Kasumi-1 (cell line): ENCODE measurements at regions not wholly inside any gene's neighbourhood (a gene's known extent, or its start where the extent isn't known, plus 50 kb on each side); places are given as distances from the start of the nearest gene placed in this dataset.
A peak's percentile ranks its signal among the peaks of the same experiment; 100 is the strongest.
"Not testable (repeated sequence)": the region's sequence is repeated elsewhere in the genome, so short reads cannot be mapped to it uniquely, and the experiment has no call there.

Experiments
- DNase-seq, 2 experiments: peaks; one replicate each; lab custom pipeline; 2025; lab: John Stamatoyannopoulos, UW

- not testable (repeated sequence) for DNase-seq
Measured at GRCh38 chr5:51165621-51166020, 217.6 kb upstream of the ISL1 start.

- no peak for DNase-seq
Measured at GRCh38 chr5:51172903-51173626, 210.2 kb upstream of the ISL1 start.

DNA sequence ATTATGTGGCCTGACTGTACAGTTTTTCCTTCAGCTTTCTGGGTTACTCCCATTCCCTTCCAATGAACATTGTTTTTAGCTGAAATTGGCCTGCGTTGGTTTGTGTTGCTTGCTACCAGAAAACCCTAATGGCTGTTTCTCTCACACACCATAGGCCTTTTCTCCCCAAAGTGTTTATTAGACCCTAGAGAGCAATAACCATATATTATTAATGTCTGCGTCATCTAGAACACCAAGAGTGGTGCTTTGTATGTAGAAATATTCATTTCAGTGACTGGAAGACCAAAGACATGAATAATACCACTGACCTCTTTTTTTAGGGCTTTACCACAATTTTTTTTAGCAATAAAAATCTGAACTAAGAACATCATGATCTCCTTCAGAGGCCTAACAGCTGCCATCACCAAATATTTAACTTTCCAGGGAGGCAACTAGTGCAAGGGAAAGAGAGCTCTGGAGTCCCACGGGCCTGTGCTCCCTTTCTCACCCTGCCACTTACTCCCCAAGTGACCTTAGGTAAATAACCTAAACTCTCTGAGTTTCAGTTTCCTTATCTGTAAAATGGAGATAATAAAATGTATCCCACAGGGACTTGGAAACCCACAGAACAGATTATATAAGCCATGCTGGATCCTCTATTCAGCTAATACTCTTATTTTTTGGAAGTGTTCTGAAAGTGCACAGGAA is 201.9 kb upstream of the ISL1 start:
- DNase-seq, result no peak

- no peak for DNase-seq
Measured at GRCh38 chr5:51185850-51186329, 197.4 kb upstream of the ISL1 start.

DNA sequence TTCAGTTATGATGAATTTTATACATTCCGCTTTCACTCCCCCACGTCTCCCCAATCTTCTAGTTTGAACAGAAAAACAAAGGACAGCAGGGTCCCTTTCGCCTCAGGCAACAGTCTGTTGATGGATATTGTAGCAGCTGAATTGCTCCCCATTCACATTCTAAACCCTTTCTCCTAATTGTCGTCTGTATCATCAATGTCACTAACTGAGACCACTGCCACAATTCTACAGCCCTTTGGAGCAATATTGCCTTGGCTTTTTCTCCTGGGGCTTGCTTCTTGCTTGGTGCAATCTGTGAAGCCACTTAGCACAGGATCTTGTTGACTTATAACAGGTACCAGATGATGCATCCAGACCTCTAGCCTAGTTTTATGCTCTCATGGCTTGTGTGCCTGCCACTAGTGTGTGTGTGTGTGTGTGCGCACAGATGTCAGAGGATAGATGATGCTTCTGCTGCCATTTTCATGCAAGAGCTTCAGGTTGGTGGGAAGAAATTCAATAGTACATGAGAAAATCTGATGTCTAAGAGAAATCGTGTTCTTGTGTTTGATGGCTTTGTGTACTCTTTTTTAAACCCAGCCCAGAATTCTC is 195.2 kb upstream of the ISL1 start:
- no peak for DNase-seq

DNA sequence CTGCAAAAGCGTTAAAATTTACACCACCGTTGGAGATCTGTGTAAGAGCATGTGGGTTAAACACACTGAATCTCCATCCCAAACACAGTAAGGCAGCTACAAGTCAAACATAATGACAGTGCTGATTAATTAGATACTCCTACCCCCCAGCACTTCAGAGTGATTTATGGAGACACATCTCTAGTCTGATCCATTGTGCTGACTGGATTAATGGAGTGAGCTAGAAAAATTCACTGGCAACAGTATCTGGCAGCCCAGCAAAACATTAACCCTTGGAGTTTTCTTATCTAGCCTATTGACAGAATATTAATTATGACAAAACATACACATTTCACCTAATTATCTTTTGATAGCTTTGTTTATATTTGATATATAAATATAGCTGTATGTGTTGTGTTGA is 188.6 kb upstream of the ISL1 start:
- no peak for DNase-seq

DNA sequence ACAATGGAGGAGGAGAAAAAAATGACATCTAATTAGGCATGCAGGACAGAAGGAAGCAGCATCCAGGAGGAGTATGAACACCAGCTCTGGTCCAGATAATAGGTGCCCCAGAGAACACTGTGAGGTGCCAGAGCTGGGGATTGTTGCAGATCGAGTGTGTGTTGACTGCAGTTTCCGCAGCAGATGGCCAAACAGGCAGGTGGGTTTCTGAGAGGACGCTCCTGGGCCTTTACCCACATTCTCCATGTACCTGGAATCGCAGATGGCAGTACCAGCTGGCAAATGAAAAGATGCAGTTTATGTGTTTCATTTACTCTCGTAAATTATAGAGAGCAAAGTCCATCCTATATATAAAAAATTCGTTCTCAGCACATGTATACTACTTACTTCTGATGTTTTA is 182.2 kb upstream of the ISL1 start:
- DNase-seq, result no peak

DNA sequence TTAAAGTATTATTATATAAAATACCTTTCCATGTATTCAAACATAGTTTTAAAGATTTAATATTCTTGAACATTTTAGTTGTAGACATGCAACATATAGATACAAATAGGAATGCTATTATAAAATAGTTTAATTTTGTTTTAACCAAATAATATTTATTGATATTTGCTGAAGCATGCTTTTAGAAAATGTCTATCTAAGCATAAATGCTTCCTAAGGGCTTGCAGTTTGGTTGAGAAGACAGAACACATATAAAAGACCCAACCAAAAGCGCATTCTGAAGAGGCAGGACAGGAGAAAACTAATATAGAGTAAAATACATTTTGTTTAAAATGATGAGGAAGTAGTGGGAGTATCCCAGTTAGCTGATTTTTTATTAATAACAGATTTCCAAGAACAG is 181.5 kb upstream of the ISL1 start:
- DNase-seq, result no peak

DNA sequence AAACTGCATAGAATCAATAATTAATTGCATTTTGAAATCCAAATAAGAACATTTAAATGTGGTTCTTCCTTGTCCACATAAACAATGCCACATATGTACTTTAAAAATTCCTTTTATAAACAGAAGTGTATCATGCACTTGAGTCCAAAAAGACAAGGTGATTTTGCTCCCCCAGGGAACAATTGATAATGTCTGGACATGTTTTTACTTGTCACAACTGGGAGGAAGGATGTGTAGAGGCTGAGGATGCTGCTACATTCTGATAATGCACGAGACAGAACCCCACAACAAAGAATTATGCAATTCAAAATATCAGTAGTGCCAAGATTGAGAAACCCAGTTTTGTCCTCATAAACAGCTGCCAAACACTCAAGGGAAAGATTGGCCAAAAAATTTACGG is 181.1 kb upstream of the ISL1 start:
- no peak for DNase-seq

GRCh38 chr5:51203598-51203997 is 179.7 kb upstream of the ISL1 start:
- DNase-seq, result no peak

DNA sequence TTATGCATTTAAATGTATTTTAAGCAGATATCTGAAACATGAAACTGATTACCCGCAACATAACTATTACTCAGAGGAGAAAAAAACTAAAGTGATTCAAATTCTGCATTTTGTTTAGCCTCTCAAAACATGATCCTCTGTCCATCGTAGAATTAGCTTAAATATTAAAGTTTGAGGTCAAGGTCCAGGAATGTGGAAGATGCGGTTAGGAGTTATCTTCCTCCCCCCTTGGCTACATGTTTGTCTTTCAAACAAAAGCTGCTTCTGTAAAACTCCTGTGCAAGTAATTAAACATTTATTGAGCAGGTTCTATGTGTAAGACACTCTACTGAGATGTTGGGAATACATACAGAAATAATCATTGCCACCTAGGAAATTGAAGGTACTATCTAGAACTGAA is 175.0 kb upstream of the ISL1 start:
- DNase-seq, result no peak

DNA sequence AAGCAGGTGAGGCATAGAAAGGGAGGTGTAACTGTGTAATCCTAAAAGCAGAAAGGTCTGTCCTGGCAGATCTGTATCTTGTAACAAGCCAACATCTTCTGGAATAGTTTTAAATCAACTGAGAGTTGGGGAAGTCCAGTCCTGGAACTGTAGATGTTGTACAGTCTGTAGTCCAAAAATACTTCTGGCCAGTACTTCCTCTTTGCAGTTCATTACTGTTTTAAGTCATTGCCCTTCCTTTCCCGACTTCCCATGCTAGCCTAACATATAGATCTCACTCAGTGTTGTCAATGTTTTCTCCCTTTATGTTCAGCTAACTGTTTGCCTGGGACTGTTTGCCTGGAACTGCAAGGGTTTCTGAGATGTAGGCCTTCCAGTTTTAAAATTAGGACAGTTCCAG is 168.5 kb upstream of the ISL1 start:
- peak; percentile 37 to 39 for DNase-seq

- no peak for DNase-seq
Measured at GRCh38 chr5:51225789-51226742, 157.2 kb upstream of the ISL1 start.

DNA sequence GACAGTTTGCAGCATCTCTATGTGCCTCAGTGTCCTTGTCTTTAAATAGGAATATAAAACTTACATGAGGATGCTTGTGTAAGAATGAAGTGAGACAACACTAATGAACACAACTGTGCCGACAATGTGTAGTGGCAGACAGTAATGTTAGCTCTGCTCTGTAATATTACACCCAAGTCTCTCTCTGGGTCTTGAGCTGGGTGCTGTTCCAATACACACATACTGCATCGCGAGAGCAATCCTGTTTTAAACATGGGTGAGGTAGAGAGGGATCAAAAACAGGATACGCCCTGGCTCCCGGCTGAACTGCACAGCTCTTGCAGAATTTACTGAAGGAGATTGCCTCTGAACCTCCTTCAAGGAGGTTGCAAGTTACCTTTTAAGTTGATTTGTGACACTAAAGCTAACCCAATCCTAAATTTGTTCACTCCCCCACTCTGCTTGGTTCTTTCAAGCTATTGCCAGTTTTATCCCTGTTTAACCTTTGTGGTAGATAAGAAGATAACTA is 155.2 kb upstream of the ISL1 start:
- no peak for DNase-seq

- DNase-seq, result no peak
Measured at GRCh38 chr5:51230336-51230735, 152.9 kb upstream of the ISL1 start.

DNA sequence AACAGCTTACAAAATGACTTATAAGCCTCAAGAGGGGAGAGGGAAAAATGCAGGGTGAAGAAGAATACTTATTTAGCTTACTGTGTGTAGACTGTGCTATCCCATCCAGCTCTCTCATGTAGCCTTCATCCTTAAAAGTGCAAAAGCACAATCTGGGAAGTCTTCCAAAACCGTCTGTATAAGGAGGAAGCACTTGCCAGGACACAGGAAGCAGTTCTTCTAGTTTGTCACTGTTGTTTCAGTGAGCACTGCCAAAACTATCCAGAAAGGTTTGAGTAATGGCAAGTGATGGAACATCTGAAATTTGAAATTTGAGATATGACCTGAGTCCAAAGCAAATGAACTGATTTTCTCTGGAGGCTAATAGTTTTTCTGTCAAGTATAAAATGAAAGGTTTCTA is 140.8 kb upstream of the ISL1 start:
- no peak for DNase-seq

DNA sequence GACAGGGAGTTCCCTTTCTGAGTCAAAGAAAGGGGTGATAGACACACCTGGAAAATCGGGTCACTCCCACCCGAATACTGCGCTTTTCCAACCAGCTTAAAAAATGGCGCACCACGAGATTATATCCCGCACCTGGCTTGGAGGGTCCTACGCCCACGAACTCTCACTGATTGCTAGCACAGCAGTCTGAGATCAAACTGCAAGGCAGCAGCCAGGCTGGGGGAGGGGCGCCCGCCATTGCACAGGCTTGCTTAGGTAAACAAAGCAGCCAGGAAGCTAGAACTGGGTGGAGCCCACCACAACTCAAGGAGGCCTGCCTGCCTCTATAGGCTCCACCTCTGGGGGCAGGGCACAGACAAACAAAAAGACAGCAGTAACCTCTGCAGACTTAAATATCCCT is 132.3 kb upstream of the ISL1 start:
- DNase-seq, result not testable (repeated sequence)

DNA sequence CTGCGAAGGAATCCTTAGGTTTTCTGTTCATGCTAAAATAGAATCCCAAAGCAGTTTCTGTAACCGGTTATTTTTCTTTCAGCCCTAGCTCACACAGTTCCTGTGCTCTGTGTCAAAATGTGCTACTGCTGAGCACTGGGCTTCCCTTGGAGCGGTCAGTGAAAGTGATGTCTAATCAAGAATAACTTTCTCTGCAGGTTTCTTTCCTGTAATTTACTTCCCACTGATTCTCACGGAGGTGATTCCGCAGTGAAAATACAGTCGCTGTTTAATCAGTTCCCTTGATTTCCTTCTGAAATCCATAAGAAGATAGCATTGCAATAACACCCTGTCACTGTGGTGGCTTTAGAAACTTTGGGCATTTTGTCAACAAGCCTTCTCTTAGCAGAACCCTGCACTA is 112.0 kb upstream of the ISL1 start:
- DNase-seq, result no peak

DNA sequence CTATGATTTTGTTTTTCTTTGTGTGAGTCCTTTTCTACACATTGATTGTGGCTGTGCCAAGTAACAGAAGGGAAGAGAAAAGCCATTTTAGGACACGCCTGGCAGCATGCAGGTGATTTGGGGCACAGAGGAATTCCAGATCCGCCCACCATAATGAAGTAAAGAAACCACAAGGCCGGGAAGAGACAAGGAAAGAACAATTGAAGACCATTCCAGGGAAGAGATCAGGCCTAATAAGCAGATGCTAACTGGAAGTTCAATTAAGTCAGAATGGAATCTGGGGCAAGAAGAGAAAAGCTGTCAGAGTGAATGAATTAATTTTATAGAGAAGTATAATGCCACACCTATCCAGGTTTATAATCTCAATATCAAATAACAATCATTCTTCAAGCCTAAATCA is 110.2 kb upstream of the ISL1 start:
- no peak for DNase-seq

DNA sequence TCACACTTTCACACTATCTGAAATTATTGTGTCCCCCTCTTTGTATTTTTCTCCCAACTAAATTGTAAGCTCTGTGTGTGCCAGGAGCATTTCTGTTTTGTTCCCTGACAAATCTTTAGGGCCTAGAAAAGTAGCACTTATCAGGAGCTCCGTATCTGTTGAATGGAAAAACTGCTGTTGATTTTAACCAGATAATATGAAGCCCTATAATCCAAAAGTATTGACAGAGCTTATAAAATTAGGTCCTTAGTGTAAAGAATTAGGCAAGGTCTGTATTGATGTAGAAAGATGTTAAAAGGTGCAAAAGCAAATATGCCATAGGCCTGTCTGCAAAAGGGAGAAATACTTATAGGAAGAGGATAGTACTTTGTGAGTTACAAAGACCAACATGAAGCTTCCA is 109.4 kb upstream of the ISL1 start:
- no peak for DNase-seq

GRCh38 chr5:51275428-51275827 is 107.8 kb upstream of the ISL1 start:
- DNase-seq, result no peak

DNA sequence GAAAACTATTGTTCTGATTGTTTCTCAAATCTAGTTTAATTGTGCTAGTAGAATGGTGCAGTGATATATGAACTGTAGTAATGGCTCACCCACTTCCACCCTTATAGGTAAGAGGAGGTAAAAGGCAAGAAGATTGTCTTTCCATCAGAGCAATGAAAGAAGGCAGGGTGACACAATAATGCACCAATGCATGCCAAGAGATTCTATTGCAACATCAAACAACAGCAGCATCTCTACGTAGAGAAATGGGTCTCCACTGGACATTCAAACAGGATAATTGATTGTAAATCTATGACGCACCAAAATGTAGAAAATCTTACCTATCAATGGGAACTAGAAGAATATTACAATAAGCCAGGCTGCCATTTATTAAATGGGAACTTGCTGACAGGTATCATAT is 107.0 kb upstream of the ISL1 start:
- no peak for DNase-seq
